HEK293 (cell line): ENCODE measurements at regions not wholly inside any gene's neighbourhood (a gene's known extent, or its start where the extent isn't known, plus 50 kb on each side); places are given as distances from the start of the nearest gene placed in this dataset.

Source experiments
- CTCF ChIA-PET: fragments of 350-600 bp; formaldehyde crosslinking; extraction: SDS; loops from one replicate; lab custom pipeline; 2021; ENCODE audit warnings: antibody characterized with exemption; lab: Yijun Ruan, JAX
- POLR2A ChIA-PET: fragments of 300-600 bp; formaldehyde crosslinking; extraction: SDS; loops from one replicate; lab custom pipeline; 2020; ENCODE audit warnings: antibody characterized with exemption, inconsistent platforms; lab: Yijun Ruan, JAX
- H3K27ac ChIP-seq: fragments of 200-500 bp; sonication (Bioruptor generic); 2 replicates; pipeline ENCODE4 v1.5.1; 2014; ENCODE audit warnings: low read depth, low read length, control low read depth, inconsistent platforms; ENCODE audit errors: extremely low read depth
- H3K36me3 ChIP-seq, 2 experiments: fragments of 200-500 bp in 1 of 2; sonication (Bioruptor generic) in 1 of 2; 1 replicate in 1 of 2; 2 replicates in 1 of 2; pipeline ENCODE4 v1.5.1; 2014 to 2017; ENCODE audit warnings: inconsistent platforms in 2 of 2, low read length in 2 of 2; ENCODE audit not compliant: control insufficient read depth in 2 of 2, insufficient read depth in 1 of 2
- H3K4me1 ChIP-seq: fragments of 200-500 bp; sonication (Bioruptor generic); 2 replicates; pipeline ENCODE4 v1.5.1; 2014; ENCODE audit warnings: mild to moderate bottlenecking, low read length, inconsistent platforms; ENCODE audit not compliant: control insufficient read depth, insufficient read depth
- H3K4me3 ChIP-seq: 2 replicates; pipeline ENCODE4 v1.5.1; 2011; ENCODE audit warnings: low read depth, mild to moderate bottlenecking, control low read depth, low read length, moderate library complexity
- H3K9me3 ChIP-seq: fragments of 200-500 bp; sonication (Bioruptor generic); 2 replicates; pipeline ENCODE4 v1.5.1; 2014; ENCODE audit warnings: low read depth, low read length, inconsistent platforms; ENCODE audit not compliant: control insufficient read depth, insufficient read depth
- IKZF3 ChIP-seq: fragments of 450-650 bp; IDR thresholded peaks from 2 replicates; pipeline ENCODE4 v1.5.0; 2018; ENCODE audit warnings: missing biosample characterization, mild to moderate bottlenecking, missing genetic modification characterization, moderate library complexity
- KLF9 ChIP-seq: fragments of 450-650 bp; formaldehyde crosslinking; IDR thresholded peaks from 2 replicates; pipeline ENCODE4 v1.5.1; 2016; ENCODE audit warnings: missing biosample characterization, missing genetic modification characterization, low read depth
- SCRT1 ChIP-seq: fragments of 450-650 bp; formaldehyde crosslinking; IDR thresholded peaks from 2 replicates; pipeline ENCODE4 v1.5.1; 2016; ENCODE audit warnings: missing biosample characterization, missing genetic modification characterization, borderline replicate concordance
- SP7 ChIP-seq: fragments of 450-650 bp; formaldehyde crosslinking; IDR thresholded peaks from 2 replicates; pipeline ENCODE4 v1.5.1; 2016; ENCODE audit warnings: missing biosample characterization, missing genetic modification characterization
- TRIM28 ChIP-seq: IDR thresholded peaks from 2 replicates; pipeline ENCODE4 v1.6.1; 2011; ENCODE audit warnings: low read length, control low read depth, borderline replicate concordance
- ZBTB17 ChIP-seq: fragments of 450-650 bp; formaldehyde crosslinking; IDR thresholded peaks from 2 replicates; pipeline ENCODE4 v1.5.1; 2016; ENCODE audit warnings: missing biosample characterization, missing genetic modification characterization
- ZBTB44 ChIP-seq: fragments of 450-650 bp; IDR thresholded peaks from 2 replicates; pipeline ENCODE4 v1.5.1; 2018; ENCODE audit warnings: missing biosample characterization, mild to moderate bottlenecking, missing genetic modification characterization
- ZEB2 ChIP-seq: fragments of 450-650 bp; formaldehyde crosslinking; IDR thresholded peaks from 2 replicates; pipeline ENCODE4 v1.5.1; 2016; ENCODE audit warnings: missing biosample characterization, missing genetic modification characterization
- ZFP3 ChIP-seq: fragments of 450-650 bp; formaldehyde crosslinking; IDR thresholded peaks from 2 replicates; pipeline ENCODE4 v1.5.1; 2016; ENCODE audit warnings: low read depth, missing biosample characterization, missing genetic modification characterization
- ZFP37 ChIP-seq: fragments of 450-650 bp; formaldehyde crosslinking; IDR thresholded peaks from 2 replicates; pipeline ENCODE4 v1.5.1; 2016; ENCODE audit warnings: missing biosample characterization, missing genetic modification characterization
- ZFP69B ChIP-seq: fragments of 450-650 bp; formaldehyde crosslinking; IDR thresholded peaks from 2 replicates; pipeline ENCODE4 v1.5.1; 2016; ENCODE audit warnings: missing biosample characterization, missing genetic modification characterization
- ZNF157 ChIP-seq: fragments of 450-650 bp; formaldehyde crosslinking; IDR thresholded peaks from 2 replicates; pipeline ENCODE4 v1.5.1; 2016; ENCODE audit warnings: missing biosample characterization, missing genetic modification characterization
- ZNF2 ChIP-seq: fragments of 450-650 bp; formaldehyde crosslinking; IDR thresholded peaks from 2 replicates; pipeline ENCODE4 v1.5.1; 2016; ENCODE audit warnings: missing biosample characterization, missing genetic modification characterization
- ZNF24 ChIP-seq: fragments of 450-650 bp; formaldehyde crosslinking; IDR thresholded peaks from 2 replicates; pipeline ENCODE4 v1.5.1; 2016; ENCODE audit warnings: missing biosample characterization, missing genetic modification characterization
- ZNF248 ChIP-seq: fragments of 450-650 bp; formaldehyde crosslinking; IDR thresholded peaks from 2 replicates; pipeline ENCODE4 v1.5.1; 2017; ENCODE audit warnings: missing biosample characterization, missing genetic modification characterization
- ZNF335 ChIP-seq: fragments of 450-650 bp; formaldehyde crosslinking; conservative IDR thresholded peaks from 2 replicates; pipeline ENCODE4 v1.5.1; 2016; ENCODE audit warnings: missing biosample characterization, missing genetic modification characterization
- ZNF341 ChIP-seq: fragments of 450-650 bp; formaldehyde crosslinking; IDR thresholded peaks from 2 replicates; pipeline ENCODE4; 2016; ENCODE audit warnings: low read depth, missing biosample characterization, missing genetic modification characterization
- ZNF366 ChIP-seq: fragments of 450-650 bp; formaldehyde crosslinking; conservative IDR thresholded peaks from 2 replicates; pipeline ENCODE4 v1.5.1; 2016; ENCODE audit warnings: missing biosample characterization, missing genetic modification characterization
- ZNF501 ChIP-seq: fragments of 450-650 bp; formaldehyde crosslinking; IDR thresholded peaks from 2 replicates; pipeline ENCODE4 v1.5.1; 2016; ENCODE audit warnings: missing biosample characterization, missing genetic modification characterization
- ZNF561 ChIP-seq: fragments of 450-650 bp; IDR thresholded peaks from 2 replicates; pipeline ENCODE4 v1.5.1; 2018; ENCODE audit warnings: missing biosample characterization, missing genetic modification characterization, borderline replicate concordance
- ZNF596 ChIP-seq: fragments of 450-650 bp; IDR thresholded peaks from 2 replicates; pipeline ENCODE4 v1.5.0; 2018; ENCODE audit warnings: missing biosample characterization, mild to moderate bottlenecking, missing genetic modification characterization, moderate library complexity
- ZNF654 ChIP-seq: fragments of 450-650 bp; formaldehyde crosslinking; IDR thresholded peaks from 2 replicates; pipeline ENCODE4 v1.5.1; 2016; ENCODE audit warnings: low read depth, missing biosample characterization, missing genetic modification characterization
- ZNF660 ChIP-seq: fragments of 450-650 bp; IDR thresholded peaks from 2 replicates; pipeline ENCODE4 v1.5.1; 2018; ENCODE audit warnings: missing biosample characterization, mild to moderate bottlenecking, missing genetic modification characterization
- ZNF76 ChIP-seq: fragments of 450-650 bp; formaldehyde crosslinking; IDR thresholded peaks from 2 replicates; pipeline ENCODE4; 2016; ENCODE audit warnings: low read depth, missing biosample characterization, missing genetic modification characterization, borderline replicate concordance
- ZNF785 ChIP-seq: fragments of 450-650 bp; formaldehyde crosslinking; IDR thresholded peaks from 2 replicates; pipeline ENCODE4 v1.5.1; 2016; ENCODE audit warnings: missing biosample characterization, missing genetic modification characterization
- ZSCAN30 ChIP-seq: fragments of 450-650 bp; IDR thresholded peaks from 2 replicates; pipeline ENCODE4 v1.5.1; 2018; ENCODE audit warnings: missing biosample characterization, mild to moderate bottlenecking, missing genetic modification characterization, moderate library complexity
- TF ChIP-seq, protein P1 (sequence below): fragments of 450-650 bp; formaldehyde crosslinking; IDR thresholded peaks from 2 replicates; pipeline ENCODE4 v1.5.1; 2016; ENCODE audit warnings: missing biosample characterization, missing genetic modification characterization

- H3K27ac ChIP-seq, result no peak overlapping the region
- CTCF ChIA-PET, result interaction anchor here (0.5 to 2.9 kb wide), 29 partner anchors 9 to 1517 kb away, joined by 3 to 23 read pairs (median 4); no protein-coding TSS in a partner anchor
- H3K4me3 ChIP-seq, result no peak overlapping the region
- no peaks in the 10 kb centered on the region for H3K9me3 ChIP-seq
- peak; percentile 38; the same call in 1 of the 2 replicates for TF ChIP-seq SP7
- 0 out of 2 replicates have a peak, but pooled peaks have one; percentile 29 for TF ChIP-seq ZNF561
- 0 out of 2 replicates have a peak, but pooled peaks have one; percentile 14 for TF ChIP-seq ZFP69B
- peak; percentile 60; the same call in 1 of the 2 replicates for TF ChIP-seq ZNF501 (tag by site-specific recombination)
- TF ChIP-seq ZNF366 (tag by site-specific recombination), result peak; percentile 26; the same call in 1 of the 2 replicates
- TF ChIP-seq ZSCAN30 (tag by site-specific recombination), result peak; percentile 67; the same call in 1 of the 2 replicates
- TF ChIP-seq ZBTB44, result peak; percentile 68; the same call in 1 of the 2 replicates
- no peak for TF ChIP-seq ZNF785
- TF ChIP-seq, protein P1, sequence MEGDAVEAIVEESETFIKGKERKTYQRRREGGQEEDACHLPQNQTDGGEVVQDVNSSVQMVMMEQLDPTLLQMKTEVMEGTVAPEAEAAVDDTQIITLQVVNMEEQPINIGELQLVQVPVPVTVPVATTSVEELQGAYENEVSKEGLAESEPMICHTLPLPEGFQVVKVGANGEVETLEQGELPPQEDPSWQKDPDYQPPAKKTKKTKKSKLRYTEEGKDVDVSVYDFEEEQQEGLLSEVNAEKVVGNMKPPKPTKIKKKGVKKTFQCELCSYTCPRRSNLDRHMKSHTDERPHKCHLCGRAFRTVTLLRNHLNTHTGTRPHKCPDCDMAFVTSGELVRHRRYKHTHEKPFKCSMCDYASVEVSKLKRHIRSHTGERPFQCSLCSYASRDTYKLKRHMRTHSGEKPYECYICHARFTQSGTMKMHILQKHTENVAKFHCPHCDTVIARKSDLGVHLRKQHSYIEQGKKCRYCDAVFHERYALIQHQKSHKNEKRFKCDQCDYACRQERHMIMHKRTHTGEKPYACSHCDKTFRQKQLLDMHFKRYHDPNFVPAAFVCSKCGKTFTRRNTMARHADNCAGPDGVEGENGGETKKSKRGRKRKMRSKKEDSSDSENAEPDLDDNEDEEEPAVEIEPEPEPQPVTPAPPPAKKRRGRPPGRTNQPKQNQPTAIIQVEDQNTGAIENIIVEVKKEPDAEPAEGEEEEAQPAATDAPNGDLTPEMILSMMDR (tag by site-specific recombination), result peak; percentile 83
- TF ChIP-seq ZNF341, result peak; percentile 82
- 0 out of 2 replicates have a peak, but pooled peaks have one; percentile 9 for TF ChIP-seq KLF9
- TF ChIP-seq ZNF660, result peak; percentile 70; the same call in 1 of the 2 replicates
- TF ChIP-seq ZFP37 (tag by site-specific recombination), result peak; percentile 76; the same call in 1 of the 2 replicates
- peak; percentile 44 for TF ChIP-seq ZBTB17
- TF ChIP-seq ZNF654 (tag by site-specific recombination), result peak; percentile 88
- TF ChIP-seq ZEB2, result 0 out of 2 replicates have a peak, but pooled peaks have one; percentile 50
- no peak for TF ChIP-seq ZNF596
- TF ChIP-seq ZNF335, result peak; percentile 50
- TF ChIP-seq ZFP3 (tag by site-specific recombination), result no peak
- peak; percentile 63 for TF ChIP-seq IKZF3 (tag by site-specific recombination)
- TF ChIP-seq ZNF24, result peak; percentile 72; the same call in 1 of the 2 replicates
- TF ChIP-seq SCRT1, result no peak
- peak; percentile 68; the same call in 1 of the 2 replicates for TF ChIP-seq TRIM28
- TF ChIP-seq ZNF248, result no peak
- no peak for TF ChIP-seq ZNF76 (tag by site-specific recombination)
- peak; percentile 98 for TF ChIP-seq ZNF2 (tag by site-specific recombination)
- no peak for TF ChIP-seq ZNF157 (tag by site-specific recombination)
- H3K36me3 ChIP-seq, result no peaks in the 10 kb centered on the region
- POLR2A ChIA-PET, result no interaction called here
- no peaks in the 10 kb centered on the region for H3K4me1 ChIP-seq
Measured at GRCh38 chr6:111997078-111997852, 56.6 kb upstream of the CCN6 start.
